ENCODE measurements at regions not wholly inside any gene's neighbourhood (a gene's known extent, or its start where the extent isn't known, plus 50 kb on each side); places are given as distances from the start of the nearest gene placed in this dataset.

DNA sequence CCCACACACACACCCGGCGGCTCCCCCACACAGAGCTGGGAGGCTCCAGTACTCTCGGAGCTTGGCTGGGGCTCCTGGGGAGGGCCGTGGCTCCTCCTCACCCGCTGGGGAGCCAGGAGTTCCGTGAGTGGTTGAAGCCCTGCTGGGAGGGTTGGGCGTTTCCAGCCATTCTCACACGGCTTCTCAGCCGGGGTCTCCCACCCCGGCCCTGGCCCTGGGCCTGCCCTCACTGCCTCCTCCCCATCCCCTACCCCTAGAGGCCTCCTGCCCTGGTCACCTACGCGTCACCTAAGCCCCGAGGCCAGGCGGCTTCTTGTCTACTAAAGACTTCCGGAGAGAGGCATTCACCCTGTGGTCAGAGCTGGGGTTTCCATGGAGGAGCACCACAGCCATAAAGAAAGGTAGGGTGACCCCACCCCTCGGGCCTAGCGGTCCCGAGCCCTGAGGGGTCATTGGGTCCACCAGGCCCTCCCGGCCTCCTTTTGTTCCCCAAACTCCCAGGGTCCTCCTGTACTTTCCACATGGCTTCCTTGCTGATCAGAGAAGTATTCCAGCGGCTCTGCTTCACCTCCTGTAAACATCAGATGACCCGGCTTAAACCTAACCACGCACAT, 99.3 kb downstream of the TTLL2 start (continued):
- TF ChIP-seq, protein P1, sequence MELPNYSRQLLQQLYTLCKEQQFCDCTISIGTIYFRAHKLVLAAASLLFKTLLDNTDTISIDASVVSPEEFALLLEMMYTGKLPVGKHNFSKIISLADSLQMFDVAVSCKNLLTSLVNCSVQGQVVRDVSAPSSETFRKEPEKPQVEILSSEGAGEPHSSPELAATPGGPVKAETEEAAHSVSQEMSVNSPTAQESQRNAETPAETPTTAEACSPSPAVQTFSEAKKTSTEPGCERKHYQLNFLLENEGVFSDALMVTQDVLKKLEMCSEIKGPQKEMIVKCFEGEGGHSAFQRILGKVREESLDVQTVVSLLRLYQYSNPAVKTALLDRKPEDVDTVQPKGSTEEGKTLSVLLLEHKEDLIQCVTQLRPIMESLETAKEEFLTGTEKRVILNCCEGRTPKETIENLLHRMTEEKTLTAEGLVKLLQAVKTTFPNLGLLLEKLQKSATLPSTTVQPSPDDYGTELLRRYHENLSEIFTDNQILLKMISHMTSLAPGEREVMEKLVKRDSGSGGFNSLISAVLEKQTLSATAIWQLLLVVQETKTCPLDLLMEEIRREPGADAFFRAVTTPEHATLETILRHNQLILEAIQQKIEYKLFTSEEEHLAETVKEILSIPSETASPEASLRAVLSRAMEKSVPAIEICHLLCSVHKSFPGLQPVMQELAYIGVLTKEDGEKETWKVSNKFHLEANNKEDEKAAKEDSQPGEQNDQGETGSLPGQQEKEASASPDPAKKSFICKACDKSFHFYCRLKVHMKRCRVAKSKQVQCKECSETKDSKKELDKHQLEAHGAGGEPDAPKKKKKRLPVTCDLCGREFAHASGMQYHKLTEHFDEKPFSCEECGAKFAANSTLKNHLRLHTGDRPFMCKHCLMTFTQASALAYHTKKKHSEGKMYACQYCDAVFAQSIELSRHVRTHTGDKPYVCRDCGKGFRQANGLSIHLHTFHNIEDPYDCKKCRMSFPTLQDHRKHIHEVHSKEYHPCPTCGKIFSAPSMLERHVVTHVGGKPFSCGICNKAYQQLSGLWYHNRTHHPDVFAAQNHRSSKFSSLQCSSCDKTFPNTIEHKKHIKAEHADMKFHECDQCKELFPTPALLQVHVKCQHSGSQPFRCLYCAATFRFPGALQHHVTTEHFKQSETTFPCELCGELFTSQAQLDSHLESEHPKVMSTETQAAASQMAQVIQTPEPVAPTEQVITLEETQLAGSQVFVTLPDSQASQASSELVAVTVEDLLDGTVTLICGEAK (IDR thresholded peaks at IDR 0.05) = no peak
- TF ChIP-seq, protein P1 (CRISPR knock-in tag; IDR thresholded peaks at IDR 0.05) = peak; percentile 53; the same call in 1 of the 2 replicates
- TF ChIP-seq KAT2B (IDR thresholded peaks at IDR 0.05; ENCODE audit: borderline replicate concordance, low read depth, low read length) (no peak), ZNF724P (CRISPR knock-in tag; IDR thresholded peaks at IDR 0.05; ENCODE audit: borderline replicate concordance) (no peak), FOSL1 (CRISPR knock-in tag; IDR thresholded peaks at IDR 0.05; ENCODE audit: borderline replicate concordance) (no peak), ZNF598 (CRISPR knock-in tag; IDR thresholded peaks at IDR 0.05; ENCODE audit: borderline replicate concordance) (no peak), ZNF878 (CRISPR knock-in tag; IDR thresholded peaks at IDR 0.05) (no peak), KDM5B (CRISPR knock-in tag; IDR thresholded peaks at IDR 0.05; ENCODE audit: borderline replicate concordance) (peak; percentile 50; the same call in 1 of the 2 replicates), MEF2D (CRISPR knock-in tag; IDR thresholded peaks at IDR 0.05) (no peak), NR2F1 (CRISPR knock-in tag; IDR thresholded peaks at IDR 0.05) (peak; percentile 41 to 77; a peak in 3 of 4 replicates), TRIM22 (IDR thresholded peaks at IDR 0.05) (no peak), GATA4 (IDR thresholded peaks at IDR 0.05; ENCODE audit: borderline replicate concordance, low read depth) (no peak), POLR2A (IDR thresholded peaks at IDR 0.05; ENCODE audit: insufficient read depth in 1 of 2, low read depth in 2 of 2, low read length in 2 of 2) (peak; percentile 53 to 67; a peak in 2 of 4 replicates), KDM3A (CRISPR knock-in tag; IDR thresholded peaks at IDR 0.05; ENCODE audit: low read depth) (0 out of 2 replicates have a peak, but pooled peaks have one; percentile 24), SMC3 (IDR thresholded peaks at IDR 0.05; ENCODE audit: low read length) (0 out of 2 replicates have a peak, but pooled peaks have one; percentile 8), SMAD1 (CRISPR knock-in tag; IDR thresholded peaks at IDR 0.05; ENCODE audit: borderline replicate concordance, low read depth) (no peak), RELA (CRISPR knock-in tag; IDR thresholded peaks at IDR 0.05) (no peak), ZNF674 (CRISPR knock-in tag; IDR thresholded peaks at IDR 0.05; ENCODE audit: low read depth) (no peak), ATAD3A (CRISPR knock-in tag; IDR thresholded peaks at IDR 0.05) (no peak), DR1 (CRISPR knock-in tag; IDR thresholded peaks at IDR 0.05) (no peak), JUNB (CRISPR knock-in tag; IDR thresholded peaks at IDR 0.05; ENCODE audit: borderline replicate concordance) (no peak), HNRNPK (IDR thresholded peaks at IDR 0.05; ENCODE audit: low read depth, low read length, poor library complexity, severe bottlenecking) (peak; percentile 57)
